NB4 (cell line): ENCODE measurements at regions not wholly inside any gene's neighbourhood (a gene's known extent, or its start where the extent isn't known, plus 50 kb on each side); places are given as distances from the start of the nearest gene placed in this dataset.

Experiments used
- DNase-seq: peaks from one replicate; pipeline ENCODE4 v3.0.0; 2010; ENCODE audit warnings: low read depth
- H3K4me3 ChIP-seq: one replicate; pipeline ENCODE4 v1.5.1; 2011; ENCODE audit warnings: mild to moderate bottlenecking, low read depth, low read length, moderate library complexity
- CTCF ChIP-seq: IDR thresholded peaks from one replicate; pipeline ENCODE4 v1.5.1; 2012; ENCODE audit warnings: low read depth, low read length
- MYC ChIP-seq: IDR thresholded peaks from 2 replicates; pipeline ENCODE4 v1.6.1; 2011; ENCODE audit warnings: low read depth, low read length
- POLR2A ChIP-seq: IDR thresholded peaks from 2 replicates; pipeline ENCODE4 v1.6.1; 2011; ENCODE audit warnings: mild to moderate bottlenecking; ENCODE audit not compliant: insufficient read length; ENCODE audit errors: extremely low read depth
- TF ChIP-seq, protein P1 (sequence below): IDR thresholded peaks from 2 replicates; pipeline ENCODE4 v1.6.1; 2011; ENCODE audit warnings: low read depth, low read length

GRCh38 chr1:168387781-168388760 is 107.4 kb downstream of the TBX19 start:
- TF ChIP-seq MYC (no peak), CTCF (no peak), POLR2A (no peak)
- TF ChIP-seq, protein P1, sequence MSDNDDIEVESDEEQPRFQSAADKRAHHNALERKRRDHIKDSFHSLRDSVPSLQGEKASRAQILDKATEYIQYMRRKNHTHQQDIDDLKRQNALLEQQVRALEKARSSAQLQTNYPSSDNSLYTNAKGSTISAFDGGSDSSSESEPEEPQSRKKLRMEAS, result no peak
- no peak overlapping the region for H3K4me3 ChIP-seq
- no peak for DNase-seq

GRCh38 chr1:168386949-168387586 is 106.4 kb downstream of the TBX19 start:
- TF ChIP-seq MYC (no peak), CTCF (no peak), POLR2A (no peak)
- TF ChIP-seq, protein P1, result no peak
- DNase-seq, result no peak
- H3K4me3 ChIP-seq, result no peak overlapping the region

DNA sequence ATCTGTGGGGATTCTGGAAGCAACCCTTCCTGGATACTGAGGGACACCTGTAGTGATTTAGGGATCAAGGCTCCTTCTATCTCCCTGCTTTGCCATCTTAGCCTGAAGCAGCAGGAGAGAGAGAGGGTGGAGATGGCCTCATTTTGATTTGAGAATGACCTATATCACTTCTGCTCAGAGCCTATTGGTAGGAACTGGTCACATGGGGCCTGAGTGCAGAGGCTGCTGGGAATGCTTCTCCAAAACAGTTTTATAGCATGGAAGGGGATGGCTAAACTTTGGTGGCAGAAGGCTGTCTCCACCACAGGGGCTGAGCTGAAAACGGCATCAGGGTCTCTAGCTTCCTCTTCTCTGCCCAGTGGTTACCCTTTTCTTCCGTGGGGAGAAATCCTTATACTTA is 105.8 kb downstream of the TBX19 start:
- no peak for DNase-seq
- no peak overlapping the region for H3K4me3 ChIP-seq
- TF ChIP-seq MYC (no peak), CTCF (no peak), POLR2A (no peak)
- TF ChIP-seq, protein P1, result no peak

DNA sequence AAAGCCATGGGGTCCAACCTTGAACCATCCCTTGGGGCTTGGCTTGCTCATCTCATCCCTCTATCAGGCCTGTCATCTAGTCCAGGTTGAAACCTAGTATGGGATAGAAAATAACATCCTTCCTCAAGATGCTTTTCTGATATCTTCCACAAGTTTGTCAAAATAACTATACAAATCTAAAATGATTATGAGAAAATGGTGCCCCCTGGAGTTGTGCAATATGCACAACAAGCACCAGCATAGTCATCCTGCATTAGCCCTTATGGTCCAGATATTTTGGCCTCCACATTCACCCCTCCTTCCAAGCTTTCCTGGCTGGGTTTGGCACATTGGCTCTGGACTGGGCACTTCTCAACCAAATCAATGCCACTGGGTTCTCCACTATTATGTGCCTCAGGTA is 101.2 kb downstream of the TBX19 start:
- no peak for TF ChIP-seq MYC
- TF ChIP-seq, protein P1, result no peak
- no peak for TF ChIP-seq CTCF
- TF ChIP-seq POLR2A, result no peak
- no peak overlapping the region for H3K4me3 ChIP-seq
- no peak for DNase-seq

- no peak overlapping the region for H3K4me3 ChIP-seq
- DNase-seq, result no peak
- TF ChIP-seq CTCF (no peak), MYC (no peak), POLR2A (no peak)
- TF ChIP-seq, protein P1, result no peak
Measured at GRCh38 chr1:168380945-168381344, 100.3 kb downstream of the TBX19 start.
